GM21390 (cell line): ENCODE measurements at regions not wholly inside any gene's neighbourhood (a gene's known extent, or its start where the extent isn't known, plus 50 kb on each side); places are given as distances from the start of the nearest gene placed in this dataset.

Source experiments
- ATAC-seq: cut with Tn5 transposase; IDR thresholded peaks from one replicate; pipeline ENCODE4 v1.9.1; 2021; ENCODE audit not compliant: unreplicated experiment

- ATAC-seq, result no peak
Observed at GRCh38 chr2:236940916-236941520, 144.7 kb upstream of the COPS8 start.

DNA sequence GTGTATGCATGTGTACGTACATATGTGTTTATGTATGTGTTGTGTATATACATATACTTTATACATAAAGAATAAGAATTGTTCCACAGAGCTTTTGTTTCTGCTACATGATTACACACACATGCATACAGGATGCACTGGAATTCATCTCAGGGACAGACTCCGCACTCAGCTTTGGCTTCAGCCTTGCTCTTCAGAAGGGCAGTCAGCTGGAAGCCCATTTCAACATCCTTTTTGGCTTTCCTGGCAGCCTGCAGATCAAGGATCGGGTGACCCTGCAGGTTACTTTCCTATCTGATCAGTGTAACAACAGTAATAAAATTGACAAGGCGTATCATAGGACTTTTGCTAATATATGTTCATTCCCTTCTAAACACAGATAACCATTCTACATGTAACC, 144.1 kb upstream of the COPS8 start:
- no peak for ATAC-seq

GRCh38 chr2:236942554-236942953, 143.1 kb upstream of the COPS8 start:
- no peak for ATAC-seq

- no peak for ATAC-seq
Observed at GRCh38 chr2:236943068-236943467, 142.6 kb upstream of the COPS8 start.

DNA sequence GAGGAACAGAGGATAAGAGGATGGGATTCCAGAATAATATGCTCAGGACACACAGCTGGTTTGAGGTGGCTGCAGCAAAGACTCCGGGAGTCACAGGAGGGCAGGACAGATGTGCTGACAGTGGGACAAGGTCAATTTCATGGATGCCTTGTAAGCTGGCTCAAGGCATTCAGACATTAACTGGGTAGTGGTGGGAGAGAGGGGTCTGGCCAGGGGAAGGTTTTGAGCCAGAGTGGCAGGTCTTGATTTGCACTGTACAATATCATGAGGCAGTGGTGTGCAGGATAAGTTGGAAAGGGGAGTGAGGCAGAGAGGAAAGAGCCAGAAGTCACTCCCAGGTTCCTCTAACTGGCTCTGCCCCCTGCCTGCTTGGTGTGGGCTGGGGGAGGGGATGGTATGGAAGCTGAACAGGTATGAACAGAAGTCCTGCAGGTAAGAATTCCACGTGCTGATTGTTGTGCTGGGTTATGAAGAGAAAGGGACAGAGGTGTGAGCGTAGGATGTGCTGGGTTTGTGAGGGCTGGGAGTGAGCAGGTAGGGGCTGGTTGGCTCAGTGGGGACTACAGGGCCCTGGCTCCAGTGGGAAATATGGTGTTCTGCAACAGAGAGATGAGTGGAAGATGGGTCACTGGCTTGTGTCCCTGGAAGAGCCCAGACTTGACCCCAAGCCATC, 141.7 kb upstream of the COPS8 start:
- no peak for ATAC-seq

DNA sequence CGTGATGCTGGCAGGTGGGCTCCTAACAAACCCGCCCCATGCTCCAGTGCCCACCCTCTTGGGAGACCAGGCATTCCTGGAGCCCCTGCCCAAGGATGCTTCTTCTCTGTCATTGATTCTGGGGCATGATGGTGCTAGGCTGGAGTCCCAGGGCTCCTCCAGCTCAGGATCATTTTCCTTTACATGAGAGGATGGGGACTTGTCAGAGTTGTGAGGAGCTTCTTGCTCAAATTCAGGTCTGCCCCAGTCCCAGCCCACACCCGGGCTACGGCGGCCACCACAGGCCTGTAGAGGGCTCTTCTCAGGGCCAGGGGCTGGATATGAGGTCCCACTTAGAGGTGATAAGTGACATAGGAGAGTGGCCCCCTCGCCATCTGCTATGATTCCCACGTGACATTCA, 141.1 kb upstream of the COPS8 start:
- no peak for ATAC-seq

DNA sequence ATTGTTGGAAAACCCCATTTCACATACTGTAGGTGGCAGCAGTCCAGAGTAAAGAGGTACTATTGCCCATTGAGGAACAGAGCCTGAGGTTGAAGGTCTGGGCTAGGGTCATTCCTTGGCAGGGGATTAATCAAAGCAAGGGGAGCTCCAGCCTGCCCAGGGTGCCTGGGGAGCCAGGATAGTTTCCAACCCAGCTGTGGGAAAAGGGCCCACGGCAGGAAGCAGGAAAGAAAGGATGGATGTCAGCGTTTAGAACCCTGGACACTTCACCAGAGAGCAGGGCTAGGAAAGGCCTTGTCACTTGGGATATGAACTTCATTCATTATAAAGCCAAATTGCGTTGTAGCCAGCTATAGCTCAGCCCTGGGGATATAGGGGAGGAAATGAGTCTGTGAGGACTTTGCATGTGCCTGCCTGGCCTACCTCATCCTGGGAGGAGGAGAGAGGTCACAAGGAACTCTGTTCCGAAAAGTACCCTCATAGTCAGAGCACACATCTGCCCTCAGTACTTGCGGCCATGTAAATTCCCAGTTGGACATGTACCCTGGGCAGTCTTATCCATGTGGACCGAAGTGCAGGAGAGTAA, 140.2 kb upstream of the COPS8 start:
- no peak for ATAC-seq

- no peak for ATAC-seq
Observed at GRCh38 chr2:236946871-236947270, 138.8 kb upstream of the COPS8 start.

- no peak for ATAC-seq
Observed at GRCh38 chr2:236947294-236947693, 138.4 kb upstream of the COPS8 start.

DNA sequence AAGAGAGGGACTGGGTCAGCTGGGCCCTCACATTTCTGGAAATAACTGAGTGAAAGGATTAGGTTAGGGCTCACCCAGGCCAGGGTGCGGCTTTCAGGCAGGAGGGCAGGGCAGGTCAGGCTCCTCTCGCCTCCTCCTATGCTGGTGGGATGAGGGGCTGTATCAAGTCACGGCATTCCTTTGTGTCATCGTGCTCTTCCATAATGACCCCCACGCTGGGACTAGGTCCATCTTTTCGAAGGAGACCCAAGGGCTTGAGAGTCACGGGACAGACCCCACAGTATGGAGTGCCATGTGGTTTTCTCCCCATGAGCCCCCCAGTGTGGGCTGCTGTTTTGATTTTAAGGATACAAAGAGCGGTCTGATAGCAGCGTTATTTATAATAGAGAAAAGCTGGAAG, 137.8 kb upstream of the COPS8 start:
- ATAC-seq, result no peak

DNA sequence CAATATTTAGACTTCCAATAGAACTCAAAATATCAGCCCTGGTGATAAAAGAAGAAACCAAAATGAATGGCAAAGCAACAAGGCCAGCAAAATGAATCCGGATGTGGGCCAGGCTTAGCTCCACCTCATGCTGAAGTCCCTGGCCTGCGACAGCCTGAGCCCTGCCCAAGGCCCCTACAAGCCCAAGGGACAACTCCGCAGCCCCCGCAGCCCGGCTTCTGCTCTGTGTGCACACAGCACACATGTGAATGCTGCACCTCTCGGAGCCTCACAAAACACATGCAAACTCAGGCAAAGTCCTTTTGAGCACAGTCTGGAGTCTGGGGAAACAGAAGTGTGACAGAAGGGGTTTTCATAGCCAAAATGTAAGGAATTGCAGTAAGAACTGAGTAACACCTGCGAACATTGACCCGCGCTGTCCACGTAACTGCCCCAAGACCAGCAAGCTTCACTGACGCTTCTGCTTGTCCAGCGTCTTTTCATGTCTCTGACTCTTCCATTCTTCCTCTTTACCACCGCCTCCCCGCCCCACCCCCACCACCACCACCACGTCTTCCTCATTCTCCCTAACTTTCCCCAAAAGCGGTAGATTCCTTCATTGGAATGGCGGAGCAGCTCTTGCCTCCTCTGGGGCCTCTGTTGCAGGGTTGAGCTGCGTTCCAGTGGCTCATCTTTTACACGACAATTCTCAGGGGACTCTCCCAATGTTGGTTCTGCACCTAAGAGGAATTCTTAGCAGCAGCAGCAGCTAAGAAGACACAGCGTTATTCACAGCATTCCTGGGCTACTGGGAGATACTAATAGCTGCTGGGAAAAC, 136.4 kb upstream of the COPS8 start:
- no peak for ATAC-seq

- no peak for ATAC-seq
Observed at GRCh38 chr2:236951830-236952475, 133.7 kb upstream of the COPS8 start.

DNA sequence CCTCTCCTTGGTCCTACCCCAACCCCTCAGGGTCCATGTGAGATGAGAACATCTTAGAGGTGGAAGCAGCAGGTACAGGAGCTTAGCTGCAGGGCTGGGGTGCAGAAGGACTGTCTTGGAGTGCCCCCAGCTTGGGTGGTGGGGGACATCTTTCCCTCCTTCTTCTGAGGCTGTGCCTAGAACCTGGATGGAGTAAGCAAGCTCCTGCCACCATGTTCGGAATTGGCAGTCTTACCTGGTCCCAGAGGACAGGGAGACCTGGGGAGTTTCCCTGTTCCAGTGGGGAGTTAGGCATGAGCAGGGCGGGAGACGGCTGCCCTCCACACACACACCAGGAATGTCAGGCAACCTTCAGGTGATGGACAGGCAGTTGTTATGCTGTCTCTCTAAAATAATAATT, 131.0 kb upstream of the COPS8 start:
- ATAC-seq, result no peak

GRCh38 chr2:236955521-236956030, 130.1 kb upstream of the COPS8 start:
- no peak for ATAC-seq

DNA sequence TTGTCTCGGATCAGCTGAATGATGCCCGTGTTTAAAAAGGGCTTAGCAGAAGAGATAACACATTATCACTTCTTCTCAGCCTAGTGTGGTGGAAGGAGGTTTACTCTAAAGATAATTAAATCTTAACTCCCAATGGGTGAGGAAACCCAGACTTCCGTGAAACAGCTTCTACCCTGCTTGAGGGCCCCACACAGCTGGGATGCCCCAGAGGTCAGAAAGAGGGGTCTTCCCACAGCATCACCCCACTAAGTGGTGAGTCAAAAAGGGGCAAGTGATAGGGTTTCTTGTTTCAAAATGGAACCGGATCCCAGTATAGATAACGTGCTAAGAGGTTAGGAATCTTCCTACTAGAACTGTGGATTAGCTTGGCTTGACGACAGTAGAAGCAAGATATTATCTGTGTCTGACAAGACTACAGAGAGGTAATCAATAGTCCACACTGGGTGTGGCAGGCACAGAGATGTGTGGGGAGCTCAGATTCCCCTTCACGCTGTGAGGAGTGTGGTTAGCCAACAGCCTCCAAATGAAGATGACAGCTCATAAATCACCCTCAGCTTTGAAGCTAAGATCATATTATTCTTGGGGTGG, 129.6 kb upstream of the COPS8 start:
- ATAC-seq, result no peak

GRCh38 chr2:236956641-236957040, 129.0 kb upstream of the COPS8 start:
- no peak for ATAC-seq

DNA sequence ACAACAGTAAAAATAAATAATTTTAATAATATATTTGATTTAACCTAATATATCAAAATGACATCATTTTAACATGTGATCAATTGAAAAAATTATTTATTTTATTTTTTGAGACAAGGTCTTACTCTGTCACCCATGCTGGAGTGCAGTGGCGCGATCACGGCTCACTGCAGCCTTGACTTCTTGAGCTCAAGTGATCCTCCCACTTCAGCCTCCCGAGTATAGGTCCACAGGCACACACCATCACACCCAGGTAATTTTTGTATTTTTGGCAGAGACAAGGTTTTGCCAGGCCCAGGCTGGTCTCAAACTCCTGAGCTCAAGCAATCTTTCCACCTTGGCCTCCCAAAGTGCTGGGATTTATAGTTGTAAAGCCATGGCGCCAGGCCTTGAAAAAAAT, 126.7 kb upstream of the COPS8 start:
- ATAC-seq, result no peak

DNA sequence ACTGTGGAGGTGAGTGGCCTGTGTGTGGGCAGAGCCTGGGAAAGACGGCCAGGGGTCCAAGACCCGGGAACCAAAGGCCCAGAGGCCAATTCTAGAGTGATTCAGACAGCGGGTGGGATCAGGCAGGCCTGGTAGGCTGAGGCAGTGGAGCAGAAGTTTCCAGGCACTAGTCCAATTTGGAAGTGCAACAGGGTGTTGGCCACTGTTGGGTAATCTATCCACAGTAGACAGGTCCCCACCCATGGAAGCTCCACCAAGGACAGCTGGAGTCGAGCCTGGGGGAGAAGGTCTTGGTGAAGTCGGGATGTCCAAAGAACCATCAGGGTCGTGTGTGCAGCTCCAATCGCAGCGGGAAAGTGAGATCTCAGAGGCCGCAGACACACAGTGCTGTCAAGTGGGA, 125.8 kb upstream of the COPS8 start:
- no peak for ATAC-seq

DNA sequence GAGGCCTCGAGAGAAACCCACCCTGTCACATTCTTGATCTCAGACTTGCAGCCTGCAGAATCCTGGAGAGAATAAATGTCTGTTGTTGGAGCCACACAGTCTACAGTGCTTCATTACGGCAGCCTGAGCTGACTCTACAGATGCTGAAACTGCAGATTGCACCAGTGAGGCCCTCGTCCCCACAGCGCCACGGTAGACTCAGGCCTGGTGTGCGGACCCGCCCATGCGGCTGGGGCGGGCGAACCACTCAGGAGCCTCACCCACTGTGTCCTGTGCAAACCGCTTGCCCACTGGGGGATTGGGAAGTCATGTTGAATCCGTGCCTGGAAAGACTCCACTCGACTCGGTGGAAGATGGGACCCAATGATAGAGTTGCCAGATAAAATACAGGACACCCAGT, 125.2 kb upstream of the COPS8 start:
- ATAC-seq, result no peak

GRCh38 chr2:236962816-236963215, 122.9 kb upstream of the COPS8 start:
- ATAC-seq, result no peak
